Body of pancreas (tissue), 4 donors: ENCODE measurements at regions not wholly inside any gene's neighbourhood (a gene's known extent, or its start where the extent isn't known, plus 50 kb on each side); places are given as distances from the start of the nearest gene placed in this dataset.

Experiments
- ATAC-seq: fragments of 150-250 bp; one replicate; pipeline ENCODE4 v1.9.1; 2016
- DNase-seq, 4 donors: peaks; one replicate each; pipeline ENCODE4 v3.0.0-alpha.2; 2019
- H3K27ac ChIP-seq, 4 donors: fragments of 200-600 bp; sonication (generic); 1 replicate in 3 of 4; 2 replicates in 1 of 4; pipeline versions ENCODE4 v1.5.1 to v1.6.1; 2016 to 2019; ENCODE audit warnings: mild to moderate bottlenecking in 1 of 4, mixed read lengths in 1 of 4, moderate library complexity in 1 of 4
- H3K27me3 ChIP-seq, 2 donors: fragments of 200-600 bp; sonication (generic); one replicate each; pipeline ENCODE4 v1.6.0; 2016; ENCODE audit warnings: mild to moderate bottlenecking in 1 of 2
- H3K36me3 ChIP-seq, 2 donors: fragments of 200-600 bp; sonication (generic); replicated peaks in 1 of 2; 2 replicates each; pipeline ENCODE4 v1.5.1; 2016; ENCODE audit warnings: low read depth in 2 of 2; ENCODE audit not compliant: insufficient read depth in 1 of 2
- H3K4me1 ChIP-seq: fragments of 200-600 bp; sonication (generic); one replicate; pipeline ENCODE4 v1.6.0; 2016
- H3K4me3 ChIP-seq, 2 donors: fragments of 200-600 bp; sonication (generic); 1 replicate in 1 of 2; 2 replicates in 1 of 2; pipeline ENCODE4 v1.5.1; 2016 to 2019
- H3K9me3 ChIP-seq, 3 donors: fragments of 200-600 bp; sonication (generic); 1 replicate in 2 of 3; 2 replicates in 1 of 3; pipeline ENCODE4 v1.5.1; 2016
- POLR2A ChIP-seq, 3 donors: fragments of 450-650 bp; IDR thresholded peaks; one replicate each; pipeline ENCODE4 v1.6.1; 2016; ENCODE audit warnings: antibody characterized with exemption in 3 of 3, mild to moderate bottlenecking in 2 of 3
- WGBS, 2 donors: methylation state at CpG; one replicate each; pipeline ENCODE4 v1.1.5; 2017; 5-methylcytosine and 5-hydroxymethylcytosine counted together
- intact Hi-C: fragments of 100-400 bp; cut with DNase I; formaldehyde crosslinking; loops from one replicate; pipeline ENCODE4 v1.15.1; 2023
- TF ChIP-seq, protein P1 (sequence below), 7 experiments: fragments of 450-650 bp in 4 of 7; fragments of 200-600 bp in 3 of 7; sonication (generic) in 3 of 7; IDR thresholded peaks; one replicate each; pipeline ENCODE4 v1.5.1; 2016 to 2019; ENCODE audit warnings: antibody characterized with exemption in 7 of 7

DNA sequence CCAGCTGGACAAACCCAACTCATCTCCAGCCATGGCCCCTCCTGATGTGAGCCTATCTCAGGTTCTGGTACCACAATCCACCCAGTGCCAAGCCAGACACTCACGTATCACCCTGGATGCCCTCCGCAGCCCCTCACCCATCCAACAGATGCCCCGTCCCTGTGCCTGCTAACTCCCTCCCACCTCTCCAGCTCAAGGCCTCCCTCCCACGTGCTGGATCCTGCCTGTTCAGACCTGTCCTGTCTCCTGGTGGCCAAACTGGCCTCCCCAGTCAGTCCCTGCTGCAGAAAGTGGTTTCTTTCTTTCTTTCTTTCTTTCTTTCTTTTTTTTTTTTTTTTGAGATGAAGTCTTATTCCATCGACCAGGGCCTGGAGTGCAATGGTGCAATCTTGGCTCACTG lies 86.2 kb downstream of the RRM2 start:
- H3K27ac ChIP-seq: no peak overlapping the region
- ATAC-seq: no peak
- H3K4me1 ChIP-seq: no peaks in the 10 kb centered on the region
- no peak for DNase-seq
- H3K27me3 ChIP-seq: no peaks in the 10 kb centered on the region
- H3K9me3 ChIP-seq: no peaks in the 10 kb centered on the region
- intact Hi-C loops: no loop called here
- no peak overlapping the region for H3K4me3 ChIP-seq
- no peak for TF ChIP-seq POLR2A (IDR thresholded peaks at IDR 0.05)
- TF ChIP-seq, protein P1, sequence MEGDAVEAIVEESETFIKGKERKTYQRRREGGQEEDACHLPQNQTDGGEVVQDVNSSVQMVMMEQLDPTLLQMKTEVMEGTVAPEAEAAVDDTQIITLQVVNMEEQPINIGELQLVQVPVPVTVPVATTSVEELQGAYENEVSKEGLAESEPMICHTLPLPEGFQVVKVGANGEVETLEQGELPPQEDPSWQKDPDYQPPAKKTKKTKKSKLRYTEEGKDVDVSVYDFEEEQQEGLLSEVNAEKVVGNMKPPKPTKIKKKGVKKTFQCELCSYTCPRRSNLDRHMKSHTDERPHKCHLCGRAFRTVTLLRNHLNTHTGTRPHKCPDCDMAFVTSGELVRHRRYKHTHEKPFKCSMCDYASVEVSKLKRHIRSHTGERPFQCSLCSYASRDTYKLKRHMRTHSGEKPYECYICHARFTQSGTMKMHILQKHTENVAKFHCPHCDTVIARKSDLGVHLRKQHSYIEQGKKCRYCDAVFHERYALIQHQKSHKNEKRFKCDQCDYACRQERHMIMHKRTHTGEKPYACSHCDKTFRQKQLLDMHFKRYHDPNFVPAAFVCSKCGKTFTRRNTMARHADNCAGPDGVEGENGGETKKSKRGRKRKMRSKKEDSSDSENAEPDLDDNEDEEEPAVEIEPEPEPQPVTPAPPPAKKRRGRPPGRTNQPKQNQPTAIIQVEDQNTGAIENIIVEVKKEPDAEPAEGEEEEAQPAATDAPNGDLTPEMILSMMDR (IDR thresholded peaks at IDR 0.05): no peak
- no peaks in the 10 kb centered on the region for H3K36me3 ChIP-seq
- WGBS, 2 donors: 89 to 93% methylated on average over 5 of the region's 5 CpGs

- Histone ChIP-seq H3K9me3 (no peaks in the 10 kb centered on the region), H3K4me3 (no peak overlapping the region), H3K27ac (no peak overlapping the region), H3K36me3 (no peaks in the 10 kb centered on the region), H3K4me1 (no peaks in the 10 kb centered on the region), H3K27me3 (no peaks in the 10 kb centered on the region)
- intact Hi-C loops: no loop called here
- 81 to 90% methylated on average over 12 to 15 of the region's 15 CpGs for WGBS, 2 donors
- TF ChIP-seq, protein P1 (IDR thresholded peaks at IDR 0.05): no peak
- no peak for TF ChIP-seq POLR2A (IDR thresholded peaks at IDR 0.05)
- ATAC-seq (no peak), DNase-seq (no peak)
Observed at GRCh38 chr2:10209406-10209935, 86.9 kb downstream of the RRM2 start.

DNA sequence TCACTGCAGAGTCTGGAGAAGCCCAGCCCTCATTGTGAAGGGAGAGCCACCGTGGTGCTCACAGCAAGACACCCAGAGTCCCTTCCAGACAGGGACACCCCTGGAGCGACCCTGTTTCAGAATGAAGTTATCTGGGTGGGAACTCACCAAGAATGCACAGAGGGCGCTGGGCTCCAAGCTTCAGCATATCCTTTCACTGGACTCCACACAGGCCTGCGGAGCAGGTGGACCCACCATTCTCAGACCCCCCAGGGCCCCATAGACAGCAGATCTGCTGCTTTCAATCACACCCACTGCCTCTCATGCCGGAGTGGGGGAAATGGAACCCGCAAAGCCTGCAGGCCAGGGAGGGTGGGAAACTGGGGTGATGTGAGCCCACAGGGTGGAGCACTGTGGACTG lies 87.8 kb downstream of the RRM2 start:
- Histone ChIP-seq H3K27ac (no peak overlapping the region), H3K4me1 (no peaks in the 10 kb centered on the region), H3K27me3 (no peaks in the 10 kb centered on the region), H3K36me3 (no peaks in the 10 kb centered on the region), H3K9me3 (no peaks in the 10 kb centered on the region), H3K4me3 (no peak overlapping the region)
- intact Hi-C loops: no loop called here
- 82 to 97% methylated on average over 2 to 6 of the region's 6 CpGs for WGBS, 2 donors
- DNase-seq: no peak
- TF ChIP-seq, protein P1 (IDR thresholded peaks at IDR 0.05): no peak
- TF ChIP-seq POLR2A (IDR thresholded peaks at IDR 0.05): no peak
- ATAC-seq: no peak

GRCh38 chr2:10211844-10212422 lies 89.4 kb downstream of the RRM2 start:
- no peak for DNase-seq
- ATAC-seq: no peak
- TF ChIP-seq, protein P1 (IDR thresholded peaks at IDR 0.05): no peak
- no peak for TF ChIP-seq POLR2A (IDR thresholded peaks at IDR 0.05)
- Histone ChIP-seq H3K4me1 (no peaks in the 10 kb centered on the region), H3K27ac (no peak overlapping the region), H3K27me3 (no peaks in the 10 kb centered on the region), H3K36me3 (no peaks in the 10 kb centered on the region), H3K4me3 (no peak overlapping the region), H3K9me3 (no peaks in the 10 kb centered on the region)
- intact Hi-C loops: no loop called here
- WGBS, 2 donors: 93 to 94% methylated on average over 6 of the region's 6 CpGs

DNA sequence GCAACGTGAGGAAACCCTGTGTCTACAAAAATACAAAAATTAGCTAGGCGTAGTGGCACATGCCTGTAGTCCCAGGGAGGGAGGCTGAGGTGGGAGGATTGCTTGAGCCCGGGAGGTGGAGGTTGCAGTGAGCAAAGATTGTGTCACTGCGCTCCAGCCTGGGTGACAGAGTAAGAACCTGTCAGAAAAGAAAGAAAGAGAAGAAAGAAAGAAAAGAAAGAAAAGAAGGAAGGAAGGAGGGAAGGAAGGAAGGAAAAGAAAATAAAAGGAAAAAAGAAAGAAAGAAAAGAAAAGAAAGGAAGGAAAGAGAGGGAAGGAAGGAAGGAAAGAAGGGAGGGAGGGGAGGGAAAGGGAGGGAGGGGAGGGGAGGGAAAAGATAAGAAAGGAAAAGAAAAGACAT lies 89.9 kb upstream of the HPCAL1 start:
- intact Hi-C loops: no loop called here
- 89 to 97% methylated on average over 4 of the region's 4 CpGs for WGBS, 2 donors
- no peak overlapping the region for H3K4me3 ChIP-seq

More for the DNA sequence above, 89.9 kb upstream of the HPCAL1 start:
- no peaks in the 10 kb centered on the region for H3K36me3 ChIP-seq
- H3K27me3 ChIP-seq: no peaks in the 10 kb centered on the region
- no peaks in the 10 kb centered on the region for H3K4me1 ChIP-seq
- TF ChIP-seq POLR2A (IDR thresholded peaks at IDR 0.05): no peak
- TF ChIP-seq, protein P1 (IDR thresholded peaks at IDR 0.05): no peak
- DNase-seq: no peak
- ATAC-seq: no peak
- H3K9me3 ChIP-seq: no peaks in the 10 kb centered on the region
- no peak overlapping the region for H3K27ac ChIP-seq
